RCC 7860 (cell line): ENCODE measurements at regions not wholly inside any gene's neighbourhood (a gene's known extent, or its start where the extent isn't known, plus 50 kb on each side); places are given as distances from the start of the nearest gene placed in this dataset.
"Not testable (repeated sequence)": the region's sequence is repeated elsewhere in the genome, so short reads cannot be mapped to it uniquely, and the experiment has no call there.

Experiments
- DNase-seq: peaks from one replicate; pipeline ENCODE4 v3.0.0-alpha.2; 2015; ENCODE audit warnings: low spot score
- FAIRE-seq: peaks from 2 replicates; lab custom pipeline; 2012; peaks lifted over from hg19 to GRCh38; lab: Jason Lieb, UNC

GRCh38 chr18:10240973-10241372, 213.5 kb upstream of the APCDD1 start:
- DNase-seq = no peak
- FAIRE-seq = no peak

DNA sequence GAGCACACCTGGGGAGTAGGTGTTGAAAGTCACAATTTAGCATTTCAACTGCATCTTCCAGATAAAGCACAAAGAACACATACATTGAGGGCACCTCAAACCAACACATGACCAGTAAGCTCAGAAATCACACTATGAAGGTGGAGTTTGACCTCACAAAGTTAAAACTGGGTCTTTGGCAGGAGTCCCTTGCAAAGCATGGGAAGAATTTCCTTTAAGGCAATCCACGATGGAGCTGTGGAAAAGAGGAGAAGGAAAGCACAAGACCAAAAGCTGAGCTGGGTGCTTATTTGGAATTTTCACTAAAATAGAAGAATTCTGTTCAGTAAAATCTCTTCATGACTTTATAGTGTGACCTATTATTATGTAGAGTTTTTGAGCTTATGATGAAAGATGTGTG, 212.9 kb upstream of the APCDD1 start:
- DNase-seq (no peak), FAIRE-seq (no peak)

- FAIRE-seq = no peak
- DNase-seq = no peak
Observed at GRCh38 chr18:10242936-10243680, 211.3 kb upstream of the APCDD1 start.

DNA sequence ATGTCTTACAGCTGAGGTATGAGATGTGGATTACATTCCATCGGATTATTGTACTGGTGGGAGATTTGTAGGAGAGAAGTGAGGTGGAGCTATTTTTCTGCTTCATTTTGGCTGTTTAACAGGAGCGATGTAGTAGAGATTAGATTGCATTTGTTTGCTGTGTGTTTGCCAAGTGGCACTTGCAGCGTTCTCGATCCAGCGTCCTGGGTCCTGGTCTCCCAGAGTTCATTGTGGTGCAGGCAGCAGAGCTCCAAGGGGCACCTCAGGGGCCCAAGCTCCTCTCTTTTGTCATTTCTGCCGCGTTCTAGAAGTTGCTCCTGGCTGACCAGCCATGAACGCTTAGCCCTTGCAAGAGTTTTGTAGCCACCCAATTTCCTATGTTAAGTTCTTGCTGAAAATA, 210.1 kb upstream of the APCDD1 start:
- DNase-seq (no peak), FAIRE-seq (no peak)

DNA sequence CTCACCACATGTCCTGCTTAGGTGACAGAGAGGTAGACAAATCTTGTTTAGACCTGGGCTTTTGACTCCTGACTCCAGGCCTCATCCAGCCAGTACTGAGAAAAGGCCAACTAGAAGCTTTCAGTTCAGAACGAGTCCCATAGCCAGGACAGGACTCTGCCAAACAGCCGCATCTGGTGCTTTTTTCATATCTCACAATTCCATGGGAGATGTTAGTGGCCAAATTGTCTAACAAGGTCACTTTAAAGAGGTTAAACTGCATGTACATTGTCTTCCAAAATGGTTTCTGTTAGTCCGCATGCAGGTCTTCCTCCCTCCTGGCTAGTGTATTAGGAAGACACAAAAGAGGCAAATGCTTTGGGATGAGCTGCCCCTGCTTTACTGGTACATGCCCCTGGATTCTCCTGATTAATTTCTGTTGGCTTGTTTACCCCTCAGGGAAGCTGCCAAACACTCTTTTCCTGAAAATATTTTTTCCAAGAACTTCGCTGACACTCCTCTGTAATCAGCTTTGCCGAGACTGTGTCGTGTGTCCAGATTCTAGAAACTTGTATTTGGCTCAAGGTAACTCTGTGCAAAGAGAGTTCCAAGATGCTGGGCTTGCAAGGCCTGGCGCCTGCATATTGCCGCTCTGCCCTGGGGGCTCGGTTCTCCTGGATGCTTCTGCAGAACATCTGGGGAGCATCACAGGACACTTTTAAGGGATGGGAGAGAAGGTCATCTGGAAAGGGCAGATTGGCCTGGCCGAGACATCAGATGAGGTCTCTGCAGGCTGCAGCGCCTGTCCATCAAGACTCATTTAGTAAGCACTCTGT, 209.2 kb upstream of the APCDD1 start:
- DNase-seq (no peak), FAIRE-seq (no peak)

GRCh38 chr18:10245846-10246175, 208.6 kb upstream of the APCDD1 start:
- FAIRE-seq = no peak
- no peak for DNase-seq

DNA sequence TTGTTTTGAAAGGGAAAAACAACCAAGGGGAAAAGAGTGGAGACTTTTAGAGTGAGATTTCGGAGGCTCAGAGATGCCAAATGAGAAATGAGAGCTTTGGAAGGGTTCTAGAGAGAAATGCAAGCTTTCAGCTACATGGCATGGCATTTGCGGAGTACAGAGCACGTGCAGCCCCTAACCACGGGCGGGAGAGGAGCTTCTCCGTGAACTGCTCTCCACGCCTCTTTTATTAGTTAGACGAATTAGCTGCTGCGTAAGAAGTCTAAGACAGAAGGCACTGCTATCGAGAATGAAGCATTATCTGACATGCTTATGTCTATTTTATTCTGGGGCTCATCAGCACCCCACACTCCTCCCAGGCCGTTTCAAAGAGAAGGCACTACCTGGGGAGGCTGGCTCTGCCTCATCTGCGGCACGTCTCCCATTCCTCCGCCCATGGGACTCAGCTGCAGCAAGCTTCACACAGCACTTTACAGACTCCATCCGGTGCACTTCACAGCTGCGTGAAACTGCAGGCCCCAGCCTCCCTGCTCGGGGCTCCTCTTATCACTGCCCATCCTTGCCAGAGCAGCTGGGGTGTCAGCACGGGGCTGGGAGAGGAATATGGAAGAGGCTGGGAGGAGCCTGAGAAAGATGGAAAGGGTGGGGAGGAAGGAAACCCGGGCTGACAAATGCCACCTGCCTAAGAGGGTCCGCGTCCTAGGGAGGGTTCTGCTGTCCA, 207.3 kb upstream of the APCDD1 start:
- DNase-seq (no peak), FAIRE-seq (no peak)

GRCh38 chr18:10247742-10248082, 206.7 kb upstream of the APCDD1 start:
- DNase-seq (no peak), FAIRE-seq (no peak)

DNA sequence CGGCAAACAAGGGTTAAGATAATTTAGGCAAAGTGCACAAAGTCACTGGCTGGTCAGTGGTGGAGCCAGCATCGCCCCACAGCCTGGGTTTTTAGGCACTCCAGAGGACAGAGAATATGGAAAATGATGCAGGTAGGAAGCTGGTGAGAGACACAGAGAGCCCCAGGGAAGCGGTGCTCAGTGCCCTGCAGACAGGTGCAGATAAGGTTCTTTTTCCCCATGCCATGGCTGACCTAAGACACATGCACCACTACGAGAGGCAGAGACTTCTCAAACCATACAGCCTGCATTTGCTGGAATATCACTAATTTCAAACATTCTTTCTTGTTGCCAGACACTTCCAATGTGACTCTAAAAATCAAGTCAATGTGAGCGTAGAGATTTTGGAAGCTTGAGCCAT, 205.7 kb upstream of the APCDD1 start:
- no peak for DNase-seq
- no peak for FAIRE-seq

GRCh38 chr18:10249270-10249669, 205.2 kb upstream of the APCDD1 start:
- FAIRE-seq (no peak), DNase-seq (no peak)

- DNase-seq = no peak
- no peak for FAIRE-seq
Observed at GRCh38 chr18:10249801-10250200, 204.6 kb upstream of the APCDD1 start.

- FAIRE-seq (no peak), DNase-seq (no peak)
Observed at GRCh38 chr18:10252494-10252893, 201.9 kb upstream of the APCDD1 start.

- DNase-seq (no peak), FAIRE-seq (no peak)
Observed at GRCh38 chr18:10252952-10253705, 201.3 kb upstream of the APCDD1 start.

- FAIRE-seq, DNase-seq: not testable (repeated sequence)
Observed at GRCh38 chr18:10256276-10256675, 198.2 kb upstream of the APCDD1 start.

DNA sequence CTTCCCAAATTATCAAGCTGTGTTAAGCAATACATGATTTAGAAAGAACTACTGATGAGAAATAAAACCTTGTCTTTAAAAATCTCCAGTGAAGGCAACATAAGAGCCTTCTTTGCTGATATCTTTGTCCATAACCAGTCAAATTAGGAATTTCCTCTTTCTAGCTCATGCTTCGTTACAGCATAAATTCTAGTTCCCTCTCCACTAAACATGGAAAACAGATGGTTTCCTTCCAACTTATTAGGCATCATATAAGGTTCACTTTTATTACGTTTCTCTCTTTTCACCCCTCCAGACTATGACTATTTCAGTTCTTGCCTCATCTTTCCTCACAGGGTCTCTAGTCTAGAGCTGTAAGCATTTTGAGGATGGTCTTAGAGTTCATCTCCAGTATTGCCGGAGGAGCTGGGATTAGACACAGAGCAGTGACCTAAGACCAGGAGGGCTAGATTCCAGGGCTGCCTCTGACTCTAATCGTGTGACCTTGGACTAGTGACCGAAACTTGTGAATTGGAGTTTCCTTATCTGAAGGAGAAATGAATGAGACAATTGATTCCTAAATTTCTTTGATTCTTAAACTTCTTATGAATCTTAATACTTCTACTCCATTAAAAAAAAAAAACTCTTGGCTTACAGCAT, 195.5 kb upstream of the APCDD1 start:
- FAIRE-seq = no peak
- no peak for DNase-seq

GRCh38 chr18:10259901-10260300, 194.5 kb upstream of the APCDD1 start:
- DNase-seq (no peak), FAIRE-seq (no peak)

DNA sequence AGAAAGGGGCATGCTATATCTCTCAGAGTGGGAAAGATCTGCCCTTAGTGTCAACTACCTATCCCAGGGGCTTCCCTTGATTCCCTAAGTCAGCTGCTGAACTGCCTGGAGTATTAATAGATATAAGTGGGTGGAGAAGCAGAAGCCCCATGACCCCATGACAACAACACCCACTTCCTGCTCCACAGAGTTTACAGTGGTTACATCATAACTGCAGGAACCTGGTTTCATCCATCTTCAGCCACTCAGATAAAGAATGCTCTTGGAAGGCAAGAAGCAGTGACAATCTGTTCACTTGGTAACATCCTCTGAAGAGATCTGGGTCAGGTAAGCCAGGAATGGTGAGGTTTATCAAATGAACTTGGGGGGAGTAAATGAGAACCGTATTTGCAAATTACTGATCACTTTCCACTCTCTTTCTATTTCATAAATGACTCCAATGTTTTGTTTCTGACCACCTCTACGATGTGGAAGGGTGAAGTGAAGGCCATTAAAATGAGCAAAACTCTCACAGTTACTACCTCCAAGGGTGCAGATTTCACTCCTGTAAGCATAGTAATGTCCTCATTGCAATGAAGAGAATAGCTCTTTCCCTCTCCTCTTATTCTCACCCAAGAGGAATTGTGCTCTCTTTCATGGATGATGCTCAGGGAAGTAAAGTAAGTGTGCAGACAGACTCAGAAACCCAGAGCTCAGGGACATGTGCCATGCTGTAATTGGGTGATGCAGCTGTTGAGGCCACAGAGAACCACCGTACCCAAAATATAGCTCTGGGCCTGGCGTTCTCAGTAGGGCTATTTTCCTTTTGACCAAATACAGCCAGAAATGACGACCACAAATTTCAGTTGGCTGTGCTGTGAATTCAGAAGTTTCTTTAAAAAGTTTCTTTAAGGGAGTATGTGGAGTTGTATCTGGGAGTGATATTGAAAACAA, 192.8 kb upstream of the APCDD1 start:
- FAIRE-seq (no peak), DNase-seq (no peak)

DNA sequence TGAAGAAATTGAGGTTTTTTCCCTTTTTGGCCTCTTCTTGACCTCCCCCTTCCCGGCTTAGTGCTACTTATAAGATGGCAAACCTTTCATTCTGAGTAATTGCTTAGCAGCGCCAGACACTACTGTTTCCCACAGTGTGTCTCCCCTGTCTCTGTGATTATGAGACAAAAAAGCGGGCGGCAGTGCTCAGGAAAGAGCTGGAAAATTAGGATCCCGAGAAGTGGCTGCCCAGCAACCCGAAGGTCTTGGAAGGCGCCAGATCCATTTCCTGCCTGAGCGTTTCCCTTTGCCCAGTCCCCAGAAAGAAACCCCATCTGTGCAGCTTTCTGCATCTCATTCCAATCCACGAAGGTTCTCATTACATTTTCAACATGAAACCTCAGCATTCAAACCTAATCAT, 191.9 kb upstream of the APCDD1 start:
- DNase-seq (no peak), FAIRE-seq (no peak)

- no peak for FAIRE-seq
- DNase-seq = no peak
Observed at GRCh38 chr18:10264260-10264659, 190.2 kb upstream of the APCDD1 start.
